ENCODE measurements at regions not wholly inside any gene's neighbourhood (a gene's known extent, or its start where the extent isn't known, plus 50 kb on each side); places are given as distances from the start of the nearest gene placed in this dataset.

- H3K4me3 ChIP-seq, result no peak overlapping the region
- H3K27ac ChIP-seq, result no peak overlapping the region
- DNase-seq (ENCODE audit: low spot score), result no peak
- TF ChIP-seq, protein P1, sequence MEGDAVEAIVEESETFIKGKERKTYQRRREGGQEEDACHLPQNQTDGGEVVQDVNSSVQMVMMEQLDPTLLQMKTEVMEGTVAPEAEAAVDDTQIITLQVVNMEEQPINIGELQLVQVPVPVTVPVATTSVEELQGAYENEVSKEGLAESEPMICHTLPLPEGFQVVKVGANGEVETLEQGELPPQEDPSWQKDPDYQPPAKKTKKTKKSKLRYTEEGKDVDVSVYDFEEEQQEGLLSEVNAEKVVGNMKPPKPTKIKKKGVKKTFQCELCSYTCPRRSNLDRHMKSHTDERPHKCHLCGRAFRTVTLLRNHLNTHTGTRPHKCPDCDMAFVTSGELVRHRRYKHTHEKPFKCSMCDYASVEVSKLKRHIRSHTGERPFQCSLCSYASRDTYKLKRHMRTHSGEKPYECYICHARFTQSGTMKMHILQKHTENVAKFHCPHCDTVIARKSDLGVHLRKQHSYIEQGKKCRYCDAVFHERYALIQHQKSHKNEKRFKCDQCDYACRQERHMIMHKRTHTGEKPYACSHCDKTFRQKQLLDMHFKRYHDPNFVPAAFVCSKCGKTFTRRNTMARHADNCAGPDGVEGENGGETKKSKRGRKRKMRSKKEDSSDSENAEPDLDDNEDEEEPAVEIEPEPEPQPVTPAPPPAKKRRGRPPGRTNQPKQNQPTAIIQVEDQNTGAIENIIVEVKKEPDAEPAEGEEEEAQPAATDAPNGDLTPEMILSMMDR (IDR thresholded peaks at IDR 0.05), result no peak
These were observed 1113.0 kb downstream of the CBLN2 start for GRCh38 chr18:71431171-71431570.

DNA sequence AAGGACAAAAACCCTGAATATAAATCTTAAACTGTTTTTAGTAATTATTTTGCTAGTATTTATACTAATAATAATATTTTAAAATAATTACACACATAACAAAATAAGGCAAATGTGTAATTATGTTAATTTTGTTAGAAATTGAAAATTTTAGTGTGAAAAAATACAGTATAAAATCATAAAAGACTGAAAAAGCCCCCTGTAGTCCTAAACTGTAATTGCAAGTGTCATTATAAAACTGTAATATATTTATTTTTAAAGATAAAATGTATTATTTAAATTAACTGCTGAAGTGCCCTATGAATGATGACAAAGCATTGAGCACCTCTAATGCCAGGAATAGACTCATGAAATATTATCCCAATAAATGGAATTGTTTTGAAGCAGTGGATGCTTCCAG is 1117.7 kb downstream of the CBLN2 start:
- Histone ChIP-seq H3K27ac (no peak overlapping the region), H3K4me3 (no peak overlapping the region)
- TF ChIP-seq, protein P1 (IDR thresholded peaks at IDR 0.05), result no peak
- no peak for DNase-seq (ENCODE audit: low spot score)

DNA sequence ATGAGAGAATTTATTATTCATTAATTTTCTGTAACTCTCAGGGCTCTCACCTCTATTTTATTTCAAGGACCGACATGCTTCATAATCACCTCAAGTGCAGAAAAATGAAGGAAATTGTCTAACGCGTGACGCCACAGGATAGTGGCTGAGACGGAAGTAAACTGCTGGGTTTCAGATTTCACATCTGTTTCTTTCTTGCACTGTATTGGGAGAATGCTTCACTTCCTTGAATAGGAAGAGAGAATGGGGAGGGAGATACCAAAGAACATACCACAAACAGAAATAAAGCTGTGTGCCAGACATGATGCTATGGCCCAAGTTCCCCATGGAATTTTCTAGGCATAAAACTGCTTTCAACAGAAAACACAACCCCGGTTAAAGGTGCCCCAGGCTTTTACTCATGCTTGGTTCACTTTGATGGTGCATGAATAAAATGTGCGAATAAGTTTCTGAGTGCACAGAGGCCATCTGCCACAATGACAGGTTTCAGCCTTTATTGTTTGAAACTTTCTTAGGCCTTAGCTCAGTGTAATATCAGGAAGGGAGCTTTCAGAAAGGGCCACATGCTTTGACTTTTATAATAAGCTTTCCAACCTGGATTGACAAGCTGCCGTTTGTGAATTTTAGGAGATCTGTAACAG is 1116.4 kb downstream of the SOCS6 start:
- no peak for DNase-seq (ENCODE audit: low spot score)
- Histone ChIP-seq H3K4me3 (no peak overlapping the region), H3K27ac (no peak overlapping the region)
- TF ChIP-seq, protein P1 (IDR thresholded peaks at IDR 0.05), result no peak

- TF ChIP-seq, protein P1 (IDR thresholded peaks at IDR 0.05), result no peak
- H3K4me3 ChIP-seq, result no peak overlapping the region
- no peak for DNase-seq (ENCODE audit: low spot score)
- no peak overlapping the region for H3K27ac ChIP-seq
These were observed 1114.7 kb downstream of the SOCS6 start for GRCh38 chr18:71403501-71403900.

DNA sequence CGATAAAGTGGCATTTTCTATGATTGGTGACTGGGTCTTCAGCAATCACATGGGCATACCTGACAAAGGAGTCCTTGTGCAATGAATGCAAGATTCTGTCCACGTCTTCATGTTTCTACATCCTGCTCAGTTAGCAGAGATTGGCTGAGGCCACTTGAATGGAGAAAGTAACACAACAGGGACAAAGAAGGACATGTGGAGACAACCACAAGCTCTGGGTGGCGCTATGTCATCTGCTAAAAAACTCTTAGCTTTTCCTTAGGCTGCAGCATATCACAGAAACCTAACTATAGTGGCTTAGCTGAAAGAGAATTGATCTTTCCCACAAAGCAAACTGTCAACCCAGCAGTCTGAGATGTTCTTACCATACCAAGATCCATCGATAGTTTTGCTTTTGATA is 1109.7 kb downstream of the SOCS6 start:
- Histone ChIP-seq H3K27ac (no peak overlapping the region), H3K4me3 (no peak overlapping the region)
- TF ChIP-seq, protein P1 (IDR thresholded peaks at IDR 0.05), result no peak
- no peak for DNase-seq (ENCODE audit: low spot score)

DNA sequence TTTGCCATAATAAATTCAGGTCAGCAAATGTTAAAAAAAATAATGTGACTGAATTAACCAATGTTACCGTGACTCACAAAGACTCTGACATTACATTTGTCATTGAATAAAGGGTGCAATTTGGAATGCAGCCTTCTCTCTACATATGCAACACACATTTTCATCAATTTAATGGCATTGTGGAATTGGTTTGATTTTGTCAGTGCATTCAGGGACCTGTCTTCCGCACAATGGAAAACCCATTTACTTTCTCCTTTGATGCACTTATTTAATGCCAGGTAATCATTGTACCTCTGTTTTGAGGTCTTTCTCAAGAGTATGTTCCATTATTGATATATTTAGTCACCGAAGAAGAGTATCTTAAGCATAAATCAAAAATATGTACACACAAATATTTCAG is 1099.3 kb downstream of the SOCS6 start:
- TF ChIP-seq, protein P1 (IDR thresholded peaks at IDR 0.05), result no peak
- H3K4me3 ChIP-seq, result no peak overlapping the region
- H3K27ac ChIP-seq, result no peak overlapping the region
- DNase-seq (ENCODE audit: low spot score), result no peak

- no peak for DNase-seq (ENCODE audit: low spot score)
- TF ChIP-seq, protein P1 (IDR thresholded peaks at IDR 0.05), result no peak
- Histone ChIP-seq H3K4me3 (no peak overlapping the region), H3K27ac (no peak overlapping the region)
These were observed 1085.6 kb downstream of the SOCS6 start for GRCh38 chr18:71374294-71375000.
